SHP77 treated with DMSO at 0.1 percent for 48 hours (cell line): ENCODE measurements at regions not wholly inside any gene's neighbourhood (a gene's known extent, or its start where the extent isn't known, plus 50 kb on each side); places are given as distances from the start of the nearest gene placed in this dataset.

ENCODE experiments used
- DNase-seq: peaks from one replicate; lab custom pipeline; 2025; lab: John Stamatoyannopoulos, UW

DNA sequence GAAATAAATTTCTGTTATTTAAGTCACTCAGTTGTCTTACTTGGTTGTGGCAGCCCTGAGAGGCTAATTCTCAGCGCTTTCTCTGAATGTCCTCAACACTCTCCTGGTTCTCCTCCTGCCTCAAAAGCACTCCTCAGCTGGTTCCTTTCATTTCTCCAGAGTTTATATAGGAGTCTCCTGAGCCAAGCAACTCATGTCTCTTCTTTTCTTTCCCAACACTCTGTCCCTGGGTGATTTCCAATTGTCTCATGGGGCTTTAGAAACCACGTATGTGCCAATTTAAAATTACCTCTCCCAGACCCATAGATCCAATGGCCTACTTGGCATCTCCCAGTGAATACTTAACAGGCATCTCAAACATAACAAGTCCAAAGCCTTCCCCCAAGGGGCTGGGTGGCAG is 184.3 kb downstream of the TTC32 start:
- DNase-seq, result no peak

DNA sequence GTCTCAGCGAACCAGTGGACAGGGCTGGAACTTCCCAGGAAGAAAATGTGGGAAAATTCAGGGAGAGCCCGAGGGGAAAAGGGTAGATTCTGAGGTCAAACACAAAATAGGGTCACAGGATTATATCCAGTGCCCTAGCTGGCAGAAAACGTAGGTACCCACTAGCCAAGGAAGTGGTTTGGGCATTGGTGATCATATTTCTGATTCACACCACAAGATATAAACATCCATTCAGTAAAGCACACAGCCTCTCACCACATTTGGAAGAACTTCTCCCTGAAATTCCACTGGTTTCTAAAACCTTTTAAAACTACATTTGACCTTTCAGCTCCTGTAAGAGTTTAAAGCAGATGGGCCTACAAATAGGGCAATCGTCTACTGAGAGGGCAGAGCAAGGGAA is 186.9 kb downstream of the TTC32 start:
- no peak for DNase-seq

DNA sequence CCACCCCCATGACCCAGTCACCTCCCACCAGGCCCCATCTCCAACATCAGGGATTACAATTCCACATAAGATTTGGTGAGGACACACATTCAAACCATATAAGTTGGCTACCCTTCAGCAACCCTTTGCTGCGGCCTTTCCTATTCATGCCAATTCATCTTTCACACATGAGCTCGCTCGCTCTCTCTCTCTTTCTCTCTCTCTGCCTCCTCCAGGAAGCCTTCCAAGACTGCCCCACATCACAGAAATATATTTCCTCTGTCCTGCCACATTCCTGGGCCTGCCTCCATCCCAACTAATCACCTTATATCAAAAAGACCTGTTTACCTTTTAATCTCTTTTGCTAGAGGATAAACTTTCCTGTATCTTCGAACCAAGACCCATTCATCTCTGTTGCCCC is 188.9 kb downstream of the TTC32 start:
- no peak for DNase-seq

DNA sequence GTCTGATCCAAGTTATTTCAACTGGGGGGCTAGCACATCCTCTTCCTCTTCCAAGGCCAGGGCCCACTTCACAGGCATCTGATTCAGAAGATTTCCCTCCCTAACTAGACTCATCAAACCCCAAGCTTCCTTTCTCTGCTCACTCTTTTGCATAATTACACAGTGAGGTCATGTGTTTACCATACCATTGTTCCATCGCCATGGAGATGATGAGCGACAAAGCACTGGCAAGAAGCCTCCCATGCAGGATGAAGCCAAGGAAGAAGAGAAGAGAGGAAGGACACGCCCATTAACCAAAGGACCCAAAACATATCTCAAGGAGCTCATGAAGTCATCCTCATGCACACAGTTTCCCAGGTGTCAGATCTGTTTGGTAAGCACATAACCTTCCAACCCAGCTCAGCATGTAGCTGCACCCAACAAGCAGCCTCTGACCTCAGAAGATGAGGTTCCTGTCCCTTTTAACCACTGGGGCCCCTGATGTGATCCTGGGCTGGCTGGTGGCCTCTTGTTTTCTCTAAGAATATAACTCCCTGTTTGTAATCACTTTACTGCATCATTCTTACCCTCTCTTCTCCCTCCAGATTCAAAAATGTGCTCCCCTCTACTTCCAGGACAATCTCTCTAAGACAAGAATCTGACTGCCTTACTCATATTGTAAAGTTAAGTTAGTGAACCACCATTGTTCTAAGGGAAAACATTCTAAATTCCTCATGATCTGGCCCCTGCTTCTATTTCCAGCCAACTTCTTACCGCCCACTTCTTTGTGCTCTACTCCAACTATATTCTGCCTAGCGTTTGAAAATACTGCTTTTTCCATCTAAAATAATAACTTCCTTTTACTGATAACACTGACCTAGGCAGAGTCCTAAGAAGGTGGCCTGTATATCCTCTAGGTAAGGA is 190.1 kb downstream of the TTC32 start:
- no peak for DNase-seq

DNA sequence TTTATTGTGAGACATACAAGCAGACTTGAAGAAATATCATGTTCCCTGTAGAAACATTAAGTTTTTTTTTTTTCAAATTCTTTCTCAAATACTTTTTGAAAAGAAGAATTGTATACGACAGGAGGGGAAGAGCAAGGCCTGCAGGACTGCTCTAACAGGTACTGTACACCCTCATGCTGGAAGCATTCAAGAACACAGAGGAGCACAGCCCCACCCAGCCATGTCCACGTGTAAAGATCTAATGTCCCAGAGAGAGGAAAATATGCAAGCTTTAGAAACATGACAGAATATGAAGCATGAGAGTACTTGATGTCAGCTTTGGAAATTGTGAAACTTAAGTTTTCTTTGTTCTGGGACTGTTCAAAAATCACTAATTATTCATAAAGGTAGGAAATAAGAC is 191.6 kb downstream of the TTC32 start:
- no peak for DNase-seq

DNA sequence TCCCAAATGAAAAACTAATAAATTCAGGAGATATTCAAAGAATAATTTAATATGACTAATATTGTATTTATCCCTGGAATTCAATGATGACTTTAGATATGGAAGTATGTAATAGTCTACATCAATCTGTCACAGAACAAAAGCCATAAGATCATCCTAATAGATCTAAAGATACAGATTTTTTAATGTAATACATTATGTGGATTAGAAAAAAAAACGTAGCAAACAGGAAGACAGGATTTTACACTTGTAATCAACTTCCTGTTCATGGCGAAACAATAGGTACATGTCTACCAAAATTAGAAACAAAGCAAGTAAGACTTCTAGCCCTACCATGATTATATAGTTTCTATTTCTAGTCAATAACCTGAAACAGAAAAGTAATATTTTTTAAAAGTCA is 192.2 kb downstream of the TTC32 start:
- DNase-seq, result no peak

DNA sequence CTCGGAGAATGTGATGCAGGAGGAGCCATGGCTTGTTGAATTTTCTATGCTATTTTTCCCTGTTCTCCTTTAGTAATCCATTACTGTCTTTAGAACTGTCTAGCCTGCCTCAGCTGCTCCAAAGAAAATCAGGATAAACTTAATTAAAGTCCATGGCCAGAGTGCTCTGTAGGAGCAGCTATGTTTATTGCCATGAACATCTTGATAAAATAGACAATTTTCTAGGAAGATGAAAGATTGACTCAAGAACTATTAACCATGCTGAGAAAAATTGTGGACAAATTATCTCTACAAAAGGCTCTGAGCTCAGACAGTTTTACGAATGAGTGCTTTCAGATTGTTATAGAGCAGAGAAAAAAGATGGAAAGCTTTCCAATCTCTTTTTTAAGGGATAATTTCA is 193.0 kb downstream of the TTC32 start:
- no peak for DNase-seq

DNA sequence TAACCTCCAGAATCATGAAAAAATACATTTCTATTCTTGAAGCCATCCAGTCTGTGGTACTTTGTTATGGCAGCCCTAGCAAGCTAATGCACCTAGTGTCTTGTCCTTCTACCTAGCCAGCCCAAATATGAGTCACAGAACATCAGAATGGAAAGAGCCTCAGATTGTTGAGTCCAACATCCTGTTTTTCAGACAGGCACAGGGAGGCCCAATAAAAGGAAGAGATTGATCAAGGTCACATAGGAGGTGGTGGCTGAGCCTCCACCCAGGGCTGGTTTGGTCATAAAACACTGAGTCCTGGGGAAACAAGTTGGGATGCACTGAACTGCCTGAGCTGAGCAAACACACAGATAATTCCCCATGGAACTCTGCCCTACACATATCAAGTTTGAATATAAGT is 195.5 kb downstream of the TTC32 start:
- DNase-seq, result no peak

DNA sequence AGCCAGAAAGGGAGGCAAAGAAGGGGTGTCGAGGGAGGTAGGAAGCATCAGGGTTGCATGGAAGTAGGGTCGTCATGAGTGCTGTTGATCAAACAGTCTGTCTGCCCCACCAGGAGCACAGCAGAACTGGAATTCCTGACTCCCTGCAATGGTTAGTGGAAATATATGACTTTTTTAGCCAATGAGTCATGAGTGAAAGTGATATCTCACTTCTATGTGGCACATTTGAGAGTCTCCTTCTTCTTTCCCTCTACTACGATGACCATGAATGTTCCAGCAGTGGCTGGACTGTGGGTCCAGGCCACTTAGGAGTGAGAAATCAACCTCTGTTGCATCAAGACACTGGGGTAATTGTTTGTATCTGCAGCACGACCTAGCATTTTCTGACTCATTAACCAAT is 199.5 kb downstream of the TTC32 start:
- no peak for DNase-seq

DNA sequence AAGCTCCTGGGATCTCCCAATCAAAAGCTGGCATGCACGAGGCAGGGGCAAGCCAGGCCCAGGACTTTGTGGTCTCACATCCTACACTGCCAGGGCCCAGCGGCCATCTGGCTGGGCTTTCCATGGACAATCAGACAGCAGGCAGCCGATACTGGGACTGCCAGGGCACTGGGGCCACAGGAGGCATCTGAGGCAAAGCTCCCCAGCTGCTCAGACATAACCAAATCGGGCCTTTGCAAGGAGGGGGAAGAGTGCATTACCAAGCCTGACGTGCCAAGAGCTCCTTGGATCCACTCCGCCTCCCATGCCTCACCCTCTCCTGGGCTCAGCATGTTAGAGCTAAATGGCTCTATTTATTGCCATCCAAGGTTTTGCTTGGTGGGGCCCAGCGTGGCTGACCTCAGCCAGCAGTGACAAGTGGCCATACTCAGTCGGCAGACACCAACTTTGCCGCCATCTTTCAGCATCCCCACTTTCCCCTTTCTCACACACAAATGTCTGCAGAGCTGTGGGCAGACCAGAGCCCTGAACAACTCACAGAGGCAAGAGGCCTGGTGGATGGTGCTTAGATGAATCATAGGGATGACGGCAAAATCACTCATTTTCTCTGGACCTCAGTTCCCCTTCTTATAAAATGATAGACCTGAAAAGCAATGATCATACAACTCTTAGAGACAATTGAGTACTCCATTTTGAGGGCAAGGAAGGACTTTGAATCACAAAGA is 200.8 kb downstream of the TTC32 start:
- DNase-seq, result no peak

DNA sequence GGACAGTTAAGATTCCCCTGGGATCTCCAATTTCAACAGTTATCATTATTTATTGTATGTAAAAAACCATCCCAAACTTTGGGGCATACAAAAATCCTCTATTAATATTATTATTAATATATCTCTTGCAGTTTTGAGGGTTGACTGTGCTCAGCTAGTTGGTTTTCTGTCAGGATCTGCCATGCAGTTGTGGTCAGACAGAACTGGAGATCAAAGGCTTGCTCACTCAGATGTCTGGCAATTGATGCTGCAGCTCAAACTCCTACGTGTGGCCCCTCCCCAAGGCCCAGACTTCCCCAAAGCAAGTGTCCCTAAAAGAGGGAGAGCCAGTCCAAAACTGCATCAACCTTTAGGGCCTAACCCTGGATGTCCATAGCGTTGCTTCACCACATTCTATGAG is 204.7 kb downstream of the TTC32 start:
- DNase-seq, result no peak

DNA sequence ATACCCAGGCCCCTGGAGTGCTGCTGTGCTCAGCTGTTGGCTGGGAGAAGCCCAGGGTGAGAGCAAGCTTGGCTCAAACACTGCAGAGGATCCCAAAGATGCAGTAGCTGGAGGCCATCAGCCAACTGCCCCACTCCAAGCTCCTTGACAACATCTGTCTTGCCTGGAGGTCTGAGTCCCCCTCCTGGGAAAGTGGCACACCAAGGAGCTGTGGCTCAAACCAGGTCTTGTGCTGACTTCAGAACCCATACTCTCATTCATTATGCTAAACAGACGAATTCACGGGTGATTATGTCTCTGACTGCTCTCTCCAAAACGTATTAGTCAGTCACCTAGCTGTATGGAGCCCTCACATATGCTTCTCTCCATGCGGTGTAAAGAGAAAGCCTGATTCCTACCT is 206.1 kb downstream of the TTC32 start:
- DNase-seq, result no peak

DNA sequence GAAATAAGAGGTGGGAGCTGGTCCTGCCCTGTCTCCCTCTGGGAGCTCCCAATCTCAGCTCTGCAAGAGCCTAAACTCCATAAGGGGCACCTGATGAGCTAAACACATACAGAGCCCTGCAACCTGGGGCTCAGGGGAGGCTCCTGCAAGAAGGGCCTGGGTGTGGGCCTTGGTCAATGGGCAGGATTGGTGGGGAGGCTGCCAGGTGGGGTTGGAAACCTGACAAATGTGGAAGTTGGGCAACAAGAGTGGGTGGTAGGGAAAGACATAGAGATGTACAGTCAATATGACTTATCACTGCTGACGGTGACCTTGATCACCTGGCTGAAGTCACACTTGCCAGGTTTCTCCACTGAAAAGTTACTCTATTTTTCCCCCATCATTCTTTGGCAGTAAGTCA is 209.9 kb downstream of the TTC32 start:
- no peak for DNase-seq

DNA sequence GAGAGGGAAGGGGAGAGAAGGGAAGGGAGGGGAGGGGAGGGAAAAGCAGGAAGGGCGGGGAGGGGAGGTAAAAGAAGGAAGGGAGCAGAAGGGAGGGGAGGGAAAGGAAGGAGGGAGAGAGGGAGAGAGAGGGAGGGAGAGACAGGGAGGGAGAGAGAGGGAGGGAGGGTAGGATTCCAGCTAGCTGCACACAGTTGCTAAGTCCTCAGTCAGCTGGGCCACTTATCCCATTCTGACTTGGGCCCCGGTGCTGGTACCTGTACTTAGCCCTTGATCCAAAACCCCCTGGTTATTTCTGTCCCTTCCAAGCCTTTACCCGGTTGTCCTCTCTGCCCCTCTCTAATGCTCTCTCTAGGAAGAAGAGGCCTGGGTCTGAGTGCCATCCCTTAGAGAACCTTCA is 211.4 kb downstream of the TTC32 start:
- DNase-seq, result no peak

DNA sequence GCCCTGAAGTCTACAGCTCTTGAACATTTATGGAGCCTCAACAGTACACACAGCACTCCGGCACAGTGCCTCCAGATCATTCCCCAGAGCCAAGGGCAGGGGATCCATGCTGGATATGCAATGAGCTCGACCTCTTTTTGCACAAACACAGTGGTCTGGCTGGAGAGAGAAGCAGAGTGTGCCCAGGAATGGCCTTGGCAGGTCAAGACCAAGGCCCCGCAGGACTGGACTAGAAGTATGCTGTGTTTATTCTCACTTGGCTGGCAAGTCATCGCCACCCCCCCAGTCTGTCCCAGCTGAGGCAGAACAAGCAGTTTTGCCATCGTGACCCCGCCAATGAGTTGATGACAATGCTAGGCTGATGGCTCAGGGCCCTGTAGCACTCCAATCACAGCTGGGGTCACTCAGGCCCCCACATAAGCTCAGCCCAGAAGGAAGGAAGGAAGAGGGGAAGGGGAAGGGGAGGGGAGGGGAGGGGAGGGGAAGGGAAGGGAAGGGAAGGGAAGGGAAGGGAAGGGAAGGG is 212.1 kb downstream of the TTC32 start:
- no peak for DNase-seq

DNA sequence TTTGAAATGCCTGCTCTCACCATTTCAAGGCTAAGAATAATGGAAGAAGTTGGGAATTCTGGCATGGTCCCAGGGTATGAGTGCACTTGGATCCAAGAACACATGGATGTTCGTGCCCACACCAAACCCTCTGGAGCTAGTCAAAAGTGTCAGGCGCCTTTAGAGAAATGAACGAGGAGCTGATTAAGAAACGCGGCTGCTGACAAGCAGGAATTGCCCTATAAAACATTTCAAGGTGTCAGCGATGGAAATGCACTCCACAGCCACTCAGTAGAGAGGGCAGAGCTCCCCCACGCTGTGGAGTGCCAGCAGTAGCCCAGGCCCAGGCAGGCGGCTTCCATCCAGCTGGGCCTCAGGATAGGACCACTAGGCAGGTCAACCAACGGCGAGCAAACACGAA is 213.7 kb downstream of the TTC32 start:
- no peak for DNase-seq

DNA sequence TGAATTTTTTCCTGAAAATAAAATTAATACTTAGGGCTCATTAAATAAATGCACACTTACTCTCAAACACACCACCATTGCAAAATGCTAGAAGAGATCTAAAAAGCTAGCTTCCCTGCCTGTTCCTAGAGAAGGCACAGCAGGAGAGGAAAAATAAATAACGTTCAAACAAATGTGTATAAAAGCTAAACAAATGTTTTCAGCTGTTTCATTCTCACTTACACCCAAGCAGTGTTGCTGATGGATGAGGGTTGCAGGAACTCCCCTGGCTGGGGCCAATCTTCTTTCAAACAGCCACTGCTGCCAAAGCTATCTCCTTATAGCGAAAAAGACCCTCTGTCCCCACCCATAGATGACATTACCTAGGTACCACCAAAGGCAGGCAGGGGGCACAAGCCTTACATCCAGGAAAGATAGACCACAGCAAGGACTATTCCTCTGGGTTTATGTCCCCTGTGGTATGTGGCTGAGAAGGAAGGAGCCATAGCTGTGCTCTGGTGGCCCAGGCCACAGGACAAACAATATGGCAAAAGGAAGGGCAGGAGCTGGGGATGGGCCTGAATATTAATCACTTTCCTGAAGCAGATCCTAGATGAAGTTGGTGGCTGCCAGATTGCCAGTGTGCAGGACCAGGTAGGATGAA is 214.6 kb downstream of the TTC32 start:
- no peak for DNase-seq

DNA sequence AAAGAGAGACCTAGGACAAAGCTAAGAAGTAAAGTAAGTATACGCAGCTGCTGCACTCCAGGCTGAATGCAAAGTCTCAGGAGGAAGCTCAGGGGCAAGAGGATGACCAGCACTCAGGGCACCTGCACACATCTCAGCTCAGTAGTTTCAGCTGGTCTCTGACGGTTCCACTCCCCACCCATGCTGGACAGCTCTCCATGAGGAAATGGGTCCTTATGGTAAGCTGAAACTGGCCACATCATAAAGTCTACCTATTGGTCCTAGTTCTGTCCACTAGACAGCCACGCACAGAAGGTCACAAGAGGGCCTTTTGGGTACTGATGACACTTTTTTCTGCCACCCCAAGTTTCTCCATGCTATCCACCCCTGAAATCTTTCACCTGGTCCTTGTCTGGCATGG is 215.3 kb downstream of the TTC32 start:
- no peak for DNase-seq

DNA sequence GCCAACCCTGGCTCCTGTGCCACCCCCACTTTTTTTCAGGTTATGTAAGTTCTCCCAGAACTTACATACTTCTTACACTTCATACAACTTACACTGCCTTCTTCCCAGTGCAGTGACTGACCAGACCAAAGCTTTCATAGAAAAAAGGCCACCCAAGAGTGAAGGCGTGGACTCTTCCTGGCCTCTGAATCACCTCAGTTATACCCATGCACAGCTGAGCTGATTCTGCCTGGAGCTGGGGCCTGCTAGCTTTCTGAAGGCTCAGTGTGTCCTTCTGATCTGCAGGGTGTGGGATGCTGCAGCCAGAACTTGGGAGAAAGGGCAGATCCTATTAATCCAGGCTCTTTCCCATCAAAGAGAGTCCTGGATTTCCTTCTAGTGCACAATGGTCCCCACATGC is 216.1 kb downstream of the TTC32 start:
- no peak for DNase-seq

DNA sequence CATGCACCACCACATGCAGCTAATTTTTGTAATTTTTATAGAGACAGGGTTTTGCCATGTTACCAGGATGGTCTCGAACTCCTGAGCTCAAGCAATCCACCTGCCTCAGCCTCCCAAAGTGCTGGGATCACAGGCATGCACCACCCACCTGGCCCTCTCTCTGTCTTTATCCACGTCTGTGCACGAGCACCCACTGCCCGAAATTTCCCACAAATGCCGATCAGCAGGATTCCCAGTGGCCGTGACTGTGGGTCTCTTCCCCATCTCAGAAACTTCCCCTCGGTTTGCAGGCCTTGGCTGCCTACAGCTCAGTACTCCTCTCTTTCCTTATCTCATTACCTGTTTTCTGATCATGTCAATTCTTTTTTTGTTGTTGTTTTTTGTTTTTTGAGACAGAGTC is 217.3 kb downstream of the TTC32 start:
- DNase-seq, result no peak

DNA sequence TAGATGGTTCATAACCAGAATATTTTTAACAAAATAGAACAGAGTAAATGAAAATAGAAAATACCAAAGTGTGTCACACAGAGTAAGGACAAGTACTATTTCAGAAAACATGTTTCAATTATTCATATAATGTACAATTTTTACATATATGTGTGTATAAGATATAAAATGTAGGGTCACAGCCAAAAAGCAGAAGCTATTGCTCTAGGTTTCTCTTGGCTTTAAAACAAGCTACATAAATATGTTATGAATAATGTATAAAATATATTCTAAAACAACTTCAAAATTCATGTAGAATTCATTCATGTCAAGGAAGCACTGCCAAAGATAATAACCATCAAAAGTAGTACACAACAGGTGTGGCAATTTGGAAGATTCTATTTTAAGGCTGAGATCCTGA is 218.2 kb downstream of the TTC32 start:
- no peak for DNase-seq

DNA sequence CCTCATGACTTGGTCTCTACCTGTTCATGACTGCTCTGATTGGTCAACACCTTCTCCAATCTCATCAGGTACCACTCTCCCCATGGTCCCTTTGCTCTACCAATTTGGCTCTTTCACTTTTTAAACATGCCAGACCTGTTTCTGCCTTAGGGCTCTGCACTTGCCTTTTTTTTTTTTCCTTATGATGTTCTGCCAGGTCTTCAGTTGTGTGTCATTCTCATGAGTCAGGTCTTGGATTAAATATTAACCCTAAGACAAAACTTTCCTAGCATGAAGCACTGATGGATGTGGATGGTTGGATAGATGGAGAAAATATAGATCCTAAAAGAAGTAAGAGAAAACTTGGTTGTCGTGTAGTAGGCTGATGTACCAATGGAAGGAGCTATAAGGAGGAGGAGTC is 219.3 kb downstream of the TTC32 start:
- DNase-seq, result no peak
